ENCODE measurements at regions not wholly inside any gene's neighbourhood (a gene's known extent, or its start where the extent isn't known, plus 50 kb on each side); places are given as distances from the start of the nearest gene placed in this dataset.

DNA sequence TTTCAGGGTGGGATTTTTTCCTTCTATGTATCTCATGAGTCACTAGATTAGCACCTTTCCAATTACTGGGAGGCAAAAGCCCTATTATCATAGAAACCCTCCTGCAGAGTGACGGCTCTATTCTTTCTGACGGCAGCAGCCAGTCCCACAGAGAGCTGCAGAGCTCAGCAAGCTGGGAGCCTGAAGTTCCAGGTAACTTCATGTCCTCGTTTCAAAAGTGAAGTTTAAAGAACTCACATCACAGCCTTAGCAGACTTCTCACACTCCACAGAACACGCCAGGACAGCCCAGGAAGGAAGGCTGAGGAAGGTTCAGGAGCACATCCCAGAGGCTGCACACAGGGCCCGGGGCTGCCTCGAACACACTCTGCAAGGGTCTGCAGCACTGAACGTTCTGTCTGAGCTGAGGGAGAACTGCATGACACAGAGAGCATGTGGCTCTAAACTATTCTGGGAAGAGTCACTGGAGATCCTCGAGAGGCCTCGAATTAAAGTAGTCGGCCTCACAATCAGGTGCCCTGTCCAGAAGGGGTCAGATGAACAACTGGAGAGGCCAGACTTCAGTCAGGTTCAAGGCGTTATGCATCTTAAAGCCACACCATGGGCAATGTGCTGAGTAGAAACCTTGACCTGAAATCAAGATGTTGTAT is 104.2 kb upstream of the DRD2 start:
- no peak for DNase-seq (ENCODE audit: low spot score)

DNA sequence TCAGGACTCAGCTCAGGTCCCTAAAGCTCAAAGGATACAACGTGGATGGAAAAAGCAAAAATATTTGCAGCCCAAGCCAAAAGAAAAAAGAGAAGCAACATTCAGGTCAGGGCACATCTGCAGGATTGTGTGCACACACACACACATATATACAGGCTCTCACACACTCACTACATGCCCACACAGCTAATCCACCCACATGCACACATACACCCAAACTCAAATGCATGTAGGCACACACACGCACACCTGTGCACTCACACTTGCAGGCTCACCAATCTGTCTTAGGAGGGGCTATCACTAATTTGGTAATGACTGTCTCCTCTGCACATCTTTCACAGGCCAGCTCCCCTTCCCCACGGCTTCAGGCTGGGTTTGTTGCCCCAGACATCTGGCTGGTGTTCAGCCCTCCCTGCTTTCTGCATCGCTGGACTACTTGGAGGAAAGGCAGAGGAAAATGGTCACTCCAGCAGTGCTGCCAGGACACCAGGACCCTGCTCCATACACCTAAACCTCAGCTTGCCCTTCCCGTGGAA is 103.6 kb upstream of the DRD2 start:
- no peak for DNase-seq (ENCODE audit: low spot score)

DNA sequence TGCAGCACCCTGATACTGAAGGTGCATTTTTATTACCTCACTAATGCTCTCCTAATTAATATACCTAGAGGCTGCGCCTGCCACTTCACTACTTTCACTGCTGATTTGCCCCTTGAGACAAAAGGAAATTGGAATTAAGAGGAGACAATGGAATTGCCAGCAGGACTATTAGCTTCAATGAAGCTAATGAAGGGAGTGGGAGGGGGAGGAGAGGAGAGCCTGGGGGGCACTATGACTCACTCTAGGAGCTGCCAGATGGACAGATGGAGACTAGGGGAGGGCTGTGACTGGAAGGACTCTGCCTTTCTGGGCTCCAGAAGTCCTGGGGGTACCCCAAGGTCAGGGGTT is 102.8 kb upstream of the DRD2 start:
- DNase-seq (ENCODE audit: low spot score), result no peak

DNA sequence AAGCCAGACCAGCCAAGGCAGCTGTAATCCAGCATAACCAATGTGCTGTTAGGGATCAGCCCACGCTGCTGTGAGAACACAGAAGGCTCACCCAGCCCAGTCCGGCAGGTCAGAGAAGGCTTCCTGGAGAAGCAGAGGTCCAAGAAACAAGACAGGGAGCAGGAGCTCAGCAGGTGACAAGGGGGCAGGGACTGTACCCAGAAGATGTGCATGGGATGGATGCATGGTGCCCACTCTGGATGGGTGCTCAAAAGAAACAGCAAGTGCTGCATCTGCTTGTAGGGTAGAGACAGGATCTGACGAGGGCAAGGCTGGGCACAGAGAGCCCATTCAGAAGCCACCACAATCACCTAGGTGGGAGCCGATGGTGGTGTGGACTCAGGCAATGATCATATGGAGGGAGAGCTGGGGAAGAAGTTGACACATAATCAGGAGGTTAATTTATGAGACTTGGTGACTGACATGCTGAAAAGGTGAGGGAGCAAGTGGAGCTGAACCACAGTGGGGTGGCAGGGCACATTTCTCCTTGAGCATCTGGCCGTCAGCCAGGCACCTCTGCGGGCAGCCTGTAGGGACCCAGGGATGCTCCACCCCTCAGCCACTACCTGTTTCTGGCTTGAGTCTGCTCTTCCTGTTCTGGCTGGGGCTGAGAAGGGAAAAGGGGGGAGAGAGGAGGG is 102.3 kb upstream of the DRD2 start:
- no peak for DNase-seq (ENCODE audit: low spot score)

DNA sequence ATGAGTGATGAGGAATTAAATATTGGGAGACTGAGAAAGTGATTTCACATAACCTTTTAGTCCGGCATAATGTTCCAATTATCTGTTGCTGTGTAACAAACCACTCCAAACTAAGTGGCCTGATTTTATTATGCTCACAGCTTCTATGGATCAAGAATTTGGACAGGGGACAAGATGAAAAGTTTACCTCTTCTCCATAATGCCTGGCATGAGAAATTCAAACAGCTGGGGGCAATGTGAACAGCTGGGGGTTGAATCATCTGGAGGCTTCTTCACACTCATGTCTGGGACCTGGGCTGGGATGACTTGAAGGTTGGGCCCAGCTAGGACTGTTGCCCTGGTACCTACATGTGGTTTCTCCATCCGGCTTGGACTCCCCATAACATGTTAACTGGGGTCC is 99.4 kb upstream of the DRD2 start:
- DNase-seq (ENCODE audit: low spot score), result no peak

DNA sequence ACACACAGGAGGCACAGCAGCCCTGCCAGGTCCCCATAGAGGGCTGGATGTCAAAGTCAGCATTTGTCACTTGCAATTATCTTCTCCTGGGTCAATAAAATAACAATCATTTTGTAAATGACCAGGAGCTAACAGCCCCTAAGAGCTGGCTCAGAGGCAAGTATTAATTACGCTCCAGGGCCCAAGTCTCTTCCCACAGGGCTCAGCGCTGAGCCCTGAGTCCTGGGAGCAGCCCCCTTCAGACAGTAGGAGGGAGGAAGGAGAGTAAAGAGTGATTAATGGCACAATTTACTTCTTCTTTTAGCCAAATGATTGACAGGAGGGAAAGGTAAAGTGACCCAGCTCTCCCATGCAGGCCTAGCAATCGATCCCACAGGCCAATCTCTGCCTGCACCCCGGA is 99.0 kb upstream of the DRD2 start:
- DNase-seq (ENCODE audit: low spot score), result no peak

DNA sequence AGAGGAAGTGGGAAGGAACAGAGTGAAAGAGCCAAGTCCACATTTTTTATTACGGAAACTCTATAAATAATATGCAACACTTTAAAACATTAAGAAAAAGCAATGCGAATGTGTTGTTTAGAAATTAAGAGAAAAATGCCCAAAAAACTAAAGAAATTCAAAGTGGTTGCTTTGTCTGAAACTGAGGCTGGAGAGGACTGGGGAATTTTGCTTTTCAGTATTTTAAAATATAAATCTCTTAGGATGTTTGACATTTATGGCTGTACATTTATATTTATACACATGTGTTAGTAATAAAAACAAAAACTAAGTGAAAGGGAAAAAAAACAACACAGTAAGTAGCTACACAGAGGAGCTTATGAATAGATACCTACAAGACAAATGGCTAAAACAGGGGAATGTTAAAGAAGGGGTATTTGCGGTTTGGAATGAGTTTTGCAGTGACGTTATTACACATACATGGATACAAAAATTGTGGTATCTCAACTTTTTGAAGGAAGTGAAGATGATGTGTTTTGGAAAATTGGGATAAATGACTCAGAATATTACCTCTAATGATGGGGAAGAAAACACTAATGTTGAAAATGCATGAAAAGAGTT is 97.0 kb upstream of the DRD2 start:
- DNase-seq (ENCODE audit: low spot score), result no peak

DNA sequence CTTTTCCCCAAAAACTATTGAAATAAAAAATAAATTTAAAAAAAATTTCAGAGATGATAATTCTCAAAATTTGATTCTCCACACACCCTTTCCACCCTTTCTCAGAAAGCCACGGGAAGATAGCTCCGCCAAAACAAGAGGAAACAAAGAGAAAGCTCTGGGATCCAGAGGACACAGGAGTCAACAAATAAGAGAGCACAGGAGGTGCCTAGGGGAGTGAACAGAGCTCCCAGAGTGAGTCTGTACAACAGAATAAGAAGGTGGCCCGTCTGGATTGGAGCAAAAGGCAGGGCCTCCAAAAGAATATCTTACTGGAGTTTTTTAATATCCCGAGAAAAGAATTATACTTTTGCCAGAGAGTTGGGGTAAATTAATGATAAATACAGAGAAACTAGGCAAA is 96.3 kb upstream of the DRD2 start:
- DNase-seq (ENCODE audit: low spot score), result no peak

DNA sequence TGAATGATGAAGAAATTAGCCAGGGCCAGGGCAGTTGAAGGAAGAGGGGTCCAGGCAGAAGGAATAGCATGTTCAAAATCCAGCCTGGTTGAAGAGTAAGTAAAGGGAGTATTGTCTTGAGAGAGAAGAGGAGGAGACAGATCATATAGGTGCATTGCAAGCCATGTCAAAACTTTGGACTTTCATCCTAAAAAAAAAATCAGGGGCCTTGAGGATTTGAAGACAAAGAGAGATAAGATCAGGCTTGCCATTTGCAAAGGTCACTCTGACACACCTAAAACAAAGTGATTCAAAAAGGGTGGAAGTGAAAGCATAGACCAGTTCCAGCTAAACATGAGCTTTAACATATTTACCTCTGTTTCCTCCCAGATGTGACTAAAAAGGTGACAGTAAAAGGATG is 95.7 kb upstream of the DRD2 start:
- DNase-seq (ENCODE audit: low spot score), result no peak

DNA sequence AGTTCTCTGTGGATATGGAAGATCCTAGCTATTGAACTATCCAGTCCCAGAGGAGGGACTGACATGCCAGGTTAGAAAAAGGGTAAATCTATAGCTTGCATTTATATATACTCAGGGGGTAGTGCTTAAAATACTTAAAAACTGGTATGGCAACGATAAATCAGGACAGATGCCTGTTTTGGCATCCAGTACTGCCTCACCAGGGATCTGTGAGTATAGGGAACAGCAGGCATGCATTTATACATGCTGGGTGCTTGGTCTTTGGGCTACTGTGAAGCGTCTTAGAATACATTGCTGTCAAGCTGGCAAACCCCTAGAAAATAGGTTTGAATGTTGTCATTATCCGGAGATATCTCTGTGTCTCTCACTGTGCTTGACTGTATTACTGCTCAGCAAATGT is 94.2 kb upstream of the DRD2 start:
- no peak for DNase-seq (ENCODE audit: low spot score)

DNA sequence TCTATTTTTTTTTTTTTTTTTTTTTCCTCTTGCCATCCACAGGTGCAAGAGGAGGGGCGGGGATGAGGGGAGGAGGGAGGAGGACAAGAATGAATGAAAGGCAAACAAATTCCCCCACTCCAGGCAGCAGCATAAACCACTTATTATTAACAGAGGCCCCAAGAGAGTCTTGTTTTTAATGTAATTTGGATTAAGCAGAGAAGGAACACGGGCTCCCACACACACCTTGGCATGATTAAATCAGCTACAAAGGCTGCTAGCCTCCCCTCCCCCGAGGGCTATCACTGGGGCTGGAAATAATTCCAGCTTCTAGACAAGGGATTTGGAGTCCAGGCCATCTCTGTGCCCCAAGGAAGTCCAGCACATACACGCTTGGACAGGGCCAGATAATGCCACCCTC is 93.4 kb upstream of the DRD2 start:
- no peak for DNase-seq (ENCODE audit: low spot score)

DNA sequence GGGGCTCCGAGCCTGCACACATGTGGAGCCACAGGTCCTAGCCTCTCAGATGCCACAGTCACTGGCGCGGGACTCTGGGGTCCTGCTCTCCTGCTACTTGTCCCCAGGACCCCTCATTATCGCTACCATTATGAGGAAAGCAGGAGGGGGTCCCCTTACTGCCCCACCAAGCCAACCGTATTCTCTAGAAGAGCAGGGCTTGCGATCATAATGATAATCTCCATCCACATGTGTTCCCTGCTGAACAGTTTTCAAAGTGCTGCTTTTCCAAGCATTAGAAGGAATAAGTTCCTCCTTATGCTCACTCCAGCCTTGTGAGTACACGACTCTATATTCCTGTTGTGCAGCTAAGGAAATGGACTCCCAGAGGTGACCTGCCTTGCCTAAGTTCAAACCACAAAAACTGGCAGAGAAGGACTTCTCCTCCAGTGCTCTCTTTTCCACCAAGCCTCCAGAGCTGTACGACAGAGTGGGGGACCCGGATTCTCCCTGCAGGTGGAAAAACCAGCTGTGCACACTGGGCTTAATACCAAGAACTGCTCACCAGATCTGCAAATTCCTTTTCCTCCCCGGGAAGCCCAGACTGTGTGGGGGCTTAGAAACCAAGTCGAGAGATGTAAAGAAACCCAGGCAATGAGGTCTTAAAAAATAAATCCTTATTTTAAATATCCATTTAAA is 92.8 kb upstream of the DRD2 start:
- no peak for DNase-seq (ENCODE audit: low spot score)

DNA sequence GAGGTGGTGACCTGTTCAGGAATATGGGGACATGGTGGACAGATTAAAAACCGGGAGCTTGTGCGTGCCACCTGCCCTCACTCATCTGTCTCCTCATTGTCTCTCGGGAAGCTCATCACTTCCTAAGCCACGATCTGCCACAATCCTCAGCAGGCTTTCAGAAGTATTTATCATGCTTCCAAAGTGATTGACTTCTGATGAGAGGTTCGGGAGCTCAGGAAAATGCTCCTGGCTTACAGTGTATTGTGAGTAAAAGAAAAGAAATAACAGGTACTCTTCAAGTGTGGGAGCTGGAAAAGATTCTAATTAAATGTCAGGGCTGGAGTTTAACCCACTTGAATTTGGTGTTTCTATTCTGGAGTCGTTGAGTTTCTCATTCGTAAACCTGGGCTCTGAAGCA is 91.9 kb upstream of the DRD2 start:
- DNase-seq (ENCODE audit: low spot score), result no peak

DNA sequence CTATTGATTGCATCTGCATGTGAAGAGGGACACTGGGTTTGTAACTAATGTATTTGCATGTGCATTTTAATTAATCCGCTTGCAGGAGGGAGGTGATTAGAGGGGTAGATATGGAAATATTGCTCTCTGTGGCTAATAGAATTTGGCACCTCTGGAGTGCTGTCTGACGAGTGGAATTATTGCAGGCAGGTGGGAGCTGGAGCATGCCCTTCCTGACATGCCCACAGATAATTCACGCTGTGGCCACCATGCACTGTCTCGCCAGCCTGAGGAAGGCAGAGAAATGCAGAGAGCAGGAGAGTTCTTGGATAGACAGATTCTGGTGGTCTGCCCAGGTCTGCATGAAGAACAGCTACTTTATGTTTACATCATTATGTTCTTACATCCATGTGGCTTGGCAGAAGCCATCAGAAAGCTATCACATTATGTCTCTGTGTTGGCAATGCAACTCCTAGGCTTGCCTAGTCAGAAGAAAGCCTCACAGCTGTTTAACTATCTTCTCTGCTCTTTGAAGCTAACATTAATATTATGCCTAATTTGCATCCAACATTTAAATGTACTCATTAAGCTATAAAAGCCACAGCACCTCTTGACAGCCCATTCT is 89.4 kb upstream of the DRD2 start:
- no peak for DNase-seq (ENCODE audit: low spot score)

DNA sequence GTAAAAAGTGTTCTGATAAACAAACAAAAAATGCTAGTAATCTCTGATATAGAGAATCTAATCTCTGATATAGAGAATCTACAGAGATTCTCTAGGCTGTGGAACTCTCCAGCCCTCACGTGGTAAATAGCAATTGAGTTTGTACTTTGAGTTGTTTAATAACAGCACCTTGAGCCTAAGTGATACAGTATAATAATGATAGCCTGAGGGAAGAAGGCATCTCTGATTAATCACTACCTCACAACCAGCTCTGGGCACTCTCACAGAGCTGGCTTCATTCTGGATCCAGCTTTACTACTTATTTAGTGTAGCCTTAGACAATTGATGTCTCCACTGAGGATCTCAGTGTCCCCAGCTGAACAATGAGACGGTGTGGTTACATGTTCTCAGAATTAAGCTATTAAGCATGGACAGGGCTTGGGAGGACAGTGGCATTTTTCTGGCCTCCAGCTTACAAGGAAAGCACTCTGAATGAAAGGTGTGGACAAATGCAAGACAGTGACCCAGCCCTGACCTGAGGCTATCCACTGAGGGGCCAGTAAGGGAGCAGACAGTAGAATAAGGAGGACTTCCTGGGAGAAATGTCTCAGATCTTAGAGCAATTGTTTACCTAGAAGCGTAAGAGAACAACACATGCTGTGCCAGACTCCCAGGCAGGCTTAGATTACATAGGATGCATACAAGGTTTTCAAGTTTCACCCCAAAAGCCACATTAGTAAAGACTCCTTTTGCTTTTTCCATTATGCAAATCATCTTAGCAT is 88.7 kb upstream of the DRD2 start:
- no peak for DNase-seq (ENCODE audit: low spot score)

DNA sequence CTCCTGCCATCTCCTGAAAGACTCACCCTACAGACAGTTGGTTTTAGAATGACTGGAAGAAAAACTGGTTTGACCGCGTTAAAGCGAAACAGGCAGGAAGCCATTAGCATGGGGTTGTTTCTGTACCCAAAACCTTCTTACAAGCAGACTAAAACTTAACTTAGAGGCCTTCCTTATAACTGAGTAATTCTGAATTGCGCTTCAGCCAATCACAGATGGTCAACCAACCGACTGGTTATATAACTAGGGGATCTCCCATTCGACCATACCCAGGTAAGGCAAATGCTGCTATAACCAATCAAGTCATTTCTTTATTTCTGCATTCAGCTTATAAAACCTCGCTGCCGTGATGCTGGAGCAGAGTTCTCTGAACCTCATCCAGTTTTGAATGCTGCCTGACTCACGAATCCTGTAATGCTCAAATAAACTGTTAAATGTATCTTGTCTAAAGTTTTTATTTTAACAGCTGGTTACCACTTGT is 87.8 kb upstream of the DRD2 start:
- DNase-seq (ENCODE audit: low spot score), result no peak

DNA sequence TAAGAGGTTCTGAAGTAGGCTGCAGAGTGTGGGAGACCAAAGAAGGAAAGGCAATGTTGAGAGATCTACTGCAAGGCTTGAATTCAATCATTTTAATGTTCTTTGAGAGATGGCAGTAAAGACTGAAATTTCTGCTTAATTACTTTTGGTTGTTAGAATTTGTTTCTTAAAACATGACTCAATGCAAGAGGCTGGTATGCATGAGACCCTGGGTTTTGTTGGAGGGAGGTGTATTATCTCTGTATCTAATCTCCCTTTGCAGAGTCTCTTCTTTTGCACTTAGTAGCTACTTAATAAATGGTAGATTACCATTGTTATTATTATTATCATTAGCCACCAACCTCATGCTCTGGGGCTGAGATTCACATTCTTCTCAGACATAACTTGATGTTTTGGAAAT is 87.4 kb upstream of the DRD2 start:
- DNase-seq (ENCODE audit: low spot score), result no peak

DNA sequence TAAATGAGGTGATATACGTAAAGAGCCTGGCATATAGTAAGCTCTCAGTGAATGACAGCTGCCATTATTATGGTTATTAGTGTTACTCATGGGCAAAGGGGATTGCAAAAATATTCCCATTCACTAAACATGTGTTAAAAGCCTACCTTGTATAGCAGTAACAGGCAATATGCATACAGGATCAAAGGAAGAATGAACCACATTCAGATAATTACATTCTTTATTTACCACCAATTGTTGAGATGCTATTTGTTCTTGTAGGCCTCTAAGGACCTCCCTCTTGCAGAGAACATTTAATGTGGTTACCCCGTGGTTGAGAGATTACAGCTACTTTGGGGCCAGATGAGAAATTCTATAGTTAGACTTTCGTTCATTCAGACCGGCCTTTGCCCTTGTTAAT is 82.7 kb upstream of the DRD2 start:
- DNase-seq (ENCODE audit: low spot score), result no peak

DNA sequence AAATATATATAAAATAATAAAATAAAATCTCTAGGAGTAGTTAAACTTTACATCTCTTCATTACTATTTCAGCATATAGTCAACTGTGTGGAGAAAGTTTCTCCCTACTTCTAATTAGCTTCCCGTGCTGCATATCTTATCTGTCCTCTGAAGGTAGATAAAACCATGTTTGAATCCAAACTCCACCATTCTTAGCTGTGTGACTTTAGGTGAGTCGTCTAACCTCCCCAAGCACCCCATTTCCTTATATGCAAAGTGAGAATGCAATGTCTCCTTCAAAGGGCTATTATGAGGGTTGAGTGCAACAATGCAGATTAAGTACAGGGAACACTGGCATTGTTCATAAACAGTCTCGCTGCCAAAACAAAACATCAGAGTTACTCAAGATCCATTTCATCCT is 80.8 kb upstream of the DRD2 start:
- no peak for DNase-seq (ENCODE audit: low spot score)

DNA sequence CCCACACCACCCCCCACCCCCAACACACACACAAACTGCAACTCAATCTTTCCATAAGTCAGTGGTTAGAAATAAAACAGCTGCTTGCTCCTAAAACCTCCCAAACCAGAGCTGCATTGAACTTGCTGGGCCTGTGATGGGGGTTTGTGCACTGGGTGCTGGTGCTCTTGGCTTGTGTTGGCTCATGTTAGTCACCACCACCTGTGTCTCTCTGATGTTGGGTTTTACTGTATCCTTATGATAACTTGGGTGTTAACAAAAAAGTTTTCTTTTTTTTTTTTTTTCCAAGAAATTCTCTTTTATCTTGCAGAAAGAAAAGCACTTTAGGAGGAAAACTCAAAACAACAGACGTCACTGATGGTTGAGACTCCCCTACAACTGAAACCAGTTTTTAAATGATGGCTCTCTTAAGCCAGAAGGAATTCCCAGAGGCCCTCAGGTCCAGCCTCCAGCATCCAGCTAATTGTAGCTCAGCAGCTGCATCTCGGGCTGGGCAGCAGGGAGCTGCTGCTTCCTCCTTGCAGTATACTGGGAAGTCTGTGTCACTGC is 79.9 kb upstream of the DRD2 start:
- no peak for DNase-seq (ENCODE audit: low spot score)

DNA sequence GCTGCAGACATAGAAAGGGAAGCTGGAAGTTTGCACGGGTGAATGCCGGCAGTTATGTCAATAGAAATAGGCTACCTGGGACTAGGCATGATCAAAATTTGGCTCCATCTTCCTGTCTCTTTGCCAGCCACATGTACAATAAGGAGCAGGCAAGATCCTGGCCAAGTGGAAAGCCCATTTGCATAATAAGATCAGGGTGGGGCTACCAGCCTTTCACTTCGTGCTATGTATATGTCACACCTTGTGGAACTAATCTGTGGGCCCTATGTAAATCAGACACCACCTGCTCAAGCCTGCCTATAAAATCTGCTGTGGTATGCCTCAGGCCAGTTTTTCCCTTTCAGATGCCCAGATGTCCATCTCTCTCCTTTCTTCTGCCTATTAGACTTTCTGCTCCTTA is 79.3 kb upstream of the DRD2 start:
- DNase-seq (ENCODE audit: low spot score), result no peak

DNA sequence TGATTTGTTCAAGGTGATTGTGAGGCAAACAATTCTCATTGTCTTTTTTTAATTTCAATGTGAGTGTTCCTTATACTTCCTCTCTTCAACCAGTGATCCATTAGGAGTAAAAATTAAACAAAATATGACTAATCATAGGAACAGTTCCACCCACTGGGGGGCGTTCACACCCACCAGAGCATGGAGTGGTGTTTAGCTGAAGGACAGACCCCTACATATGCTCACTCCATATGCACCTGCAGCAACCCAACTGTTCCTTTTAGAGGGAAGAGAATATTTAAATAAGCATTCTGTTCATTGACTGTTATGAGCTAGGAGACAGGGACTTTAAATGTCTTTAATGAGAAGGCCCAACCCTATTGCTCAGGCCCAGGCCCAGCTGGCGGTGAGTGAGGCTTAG is 78.7 kb upstream of the DRD2 start:
- DNase-seq (ENCODE audit: low spot score), result no peak
